ENCODE measurements at regions not wholly inside any gene's neighbourhood (a gene's known extent, or its start where the extent isn't known, plus 50 kb on each side); places are given as distances from the start of the nearest gene placed in this dataset.
A peak's percentile ranks its signal among the peaks of the same experiment; 100 is the strongest.

DNA sequence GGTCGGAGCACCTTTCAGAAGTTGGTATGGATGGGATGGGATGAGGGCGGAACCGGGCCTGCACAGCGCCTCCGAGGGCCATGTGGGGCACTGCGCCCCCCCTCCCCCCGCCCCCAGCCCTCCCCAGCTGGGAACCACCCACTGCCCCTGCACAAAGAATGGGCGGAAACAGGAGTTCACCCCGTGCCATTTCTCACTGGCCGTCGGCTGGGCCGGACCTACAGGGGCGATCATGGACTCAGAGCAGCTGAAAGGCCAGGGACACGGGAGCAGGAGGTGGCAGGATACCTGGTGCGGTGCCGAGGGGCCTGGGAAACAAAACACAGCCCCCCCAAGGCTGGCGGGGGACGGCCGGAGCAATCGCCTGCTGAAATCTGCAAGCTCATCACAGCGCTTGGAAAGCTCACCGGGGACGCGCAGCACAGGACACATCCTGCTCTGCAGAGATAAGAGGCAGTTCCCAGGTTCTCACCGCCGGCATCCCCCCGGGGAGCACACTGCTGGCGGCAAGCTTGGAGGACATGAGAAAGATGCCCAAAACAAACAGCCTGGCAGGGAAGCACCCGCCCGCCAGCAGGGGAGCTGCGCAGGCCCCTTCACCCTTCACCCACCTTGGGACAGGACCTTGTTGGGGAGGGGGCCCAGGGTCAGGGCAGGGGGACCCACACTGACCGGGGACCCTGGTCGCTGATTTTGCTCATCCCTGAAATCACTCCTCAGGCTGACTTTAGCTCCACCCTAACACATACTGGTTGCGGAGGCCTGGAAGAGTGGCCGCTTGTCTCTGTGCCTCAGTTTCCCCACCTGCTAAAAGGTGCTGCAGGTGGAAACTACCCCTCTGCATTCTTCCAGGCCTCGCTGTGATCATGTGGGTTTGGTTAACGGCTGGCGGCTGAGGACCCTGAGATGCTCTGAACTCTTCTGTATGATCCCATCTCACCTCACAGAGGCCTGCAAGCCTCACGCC lies 263.9 kb downstream of the C16orf95 start:
- TF ChIP-seq, protein P1, sequence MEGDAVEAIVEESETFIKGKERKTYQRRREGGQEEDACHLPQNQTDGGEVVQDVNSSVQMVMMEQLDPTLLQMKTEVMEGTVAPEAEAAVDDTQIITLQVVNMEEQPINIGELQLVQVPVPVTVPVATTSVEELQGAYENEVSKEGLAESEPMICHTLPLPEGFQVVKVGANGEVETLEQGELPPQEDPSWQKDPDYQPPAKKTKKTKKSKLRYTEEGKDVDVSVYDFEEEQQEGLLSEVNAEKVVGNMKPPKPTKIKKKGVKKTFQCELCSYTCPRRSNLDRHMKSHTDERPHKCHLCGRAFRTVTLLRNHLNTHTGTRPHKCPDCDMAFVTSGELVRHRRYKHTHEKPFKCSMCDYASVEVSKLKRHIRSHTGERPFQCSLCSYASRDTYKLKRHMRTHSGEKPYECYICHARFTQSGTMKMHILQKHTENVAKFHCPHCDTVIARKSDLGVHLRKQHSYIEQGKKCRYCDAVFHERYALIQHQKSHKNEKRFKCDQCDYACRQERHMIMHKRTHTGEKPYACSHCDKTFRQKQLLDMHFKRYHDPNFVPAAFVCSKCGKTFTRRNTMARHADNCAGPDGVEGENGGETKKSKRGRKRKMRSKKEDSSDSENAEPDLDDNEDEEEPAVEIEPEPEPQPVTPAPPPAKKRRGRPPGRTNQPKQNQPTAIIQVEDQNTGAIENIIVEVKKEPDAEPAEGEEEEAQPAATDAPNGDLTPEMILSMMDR (IDR thresholded peaks at IDR 0.05; ENCODE audit: poor library complexity): peak; percentile 20
- no peak for TF ChIP-seq EZH2phosphoT487 (IDR thresholded peaks at IDR 0.05; ENCODE audit: low read depth, severe bottlenecking, unreplicated experiment)

Measured in hepatocyte (in vitro differentiated cells).